HEK293 (cell line): ENCODE measurements at regions not wholly inside any gene's neighbourhood (a gene's known extent, or its start where the extent isn't known, plus 50 kb on each side); places are given as distances from the start of the nearest gene placed in this dataset.

ENCODE experiments used
- CTCF ChIA-PET: fragments of 350-600 bp; formaldehyde crosslinking; extraction: SDS; loops from one replicate; lab custom pipeline; 2021; ENCODE audit warnings: antibody characterized with exemption; lab: Yijun Ruan, JAX
- POLR2A ChIA-PET: fragments of 300-600 bp; formaldehyde crosslinking; extraction: SDS; loops from one replicate; lab custom pipeline; 2020; ENCODE audit warnings: antibody characterized with exemption, inconsistent platforms; lab: Yijun Ruan, JAX
- H3K27ac ChIP-seq: fragments of 200-500 bp; sonication (Bioruptor generic); 2 replicates; pipeline ENCODE4 v1.5.1; 2014; ENCODE audit warnings: low read depth, low read length, control low read depth, inconsistent platforms; ENCODE audit errors: extremely low read depth
- H3K36me3 ChIP-seq, 2 experiments: fragments of 200-500 bp in 1 of 2; sonication (Bioruptor generic) in 1 of 2; 1 replicate in 1 of 2; 2 replicates in 1 of 2; pipeline ENCODE4 v1.5.1; 2014 to 2017; ENCODE audit warnings: inconsistent platforms in 2 of 2, low read length in 2 of 2; ENCODE audit not compliant: control insufficient read depth in 2 of 2, insufficient read depth in 1 of 2
- H3K4me1 ChIP-seq: fragments of 200-500 bp; sonication (Bioruptor generic); 2 replicates; pipeline ENCODE4 v1.5.1; 2014; ENCODE audit warnings: mild to moderate bottlenecking, low read length, inconsistent platforms; ENCODE audit not compliant: control insufficient read depth, insufficient read depth
- H3K4me3 ChIP-seq: 2 replicates; pipeline ENCODE4 v1.5.1; 2011; ENCODE audit warnings: low read depth, mild to moderate bottlenecking, control low read depth, low read length, moderate library complexity
- H3K9me3 ChIP-seq: fragments of 200-500 bp; sonication (Bioruptor generic); 2 replicates; pipeline ENCODE4 v1.5.1; 2014; ENCODE audit warnings: low read depth, low read length, inconsistent platforms; ENCODE audit not compliant: control insufficient read depth, insufficient read depth
- BCL11B ChIP-seq: fragments of 450-650 bp; formaldehyde crosslinking; IDR thresholded peaks from 2 replicates; pipeline ENCODE4 v1.5.1; 2016; ENCODE audit warnings: low read depth, missing biosample characterization, missing genetic modification characterization
- HOXA7 ChIP-seq: sonication (generic); formaldehyde crosslinking; IDR thresholded peaks from 2 replicates; pipeline ENCODE4 v1.8.1; 2022; ENCODE audit warnings: missing genetic modification reagents, borderline replicate concordance
- HOXC10 ChIP-seq: sonication (generic); formaldehyde crosslinking; IDR thresholded peaks from 2 replicates; pipeline ENCODE4 v1.8.1; 2023; ENCODE audit warnings: mild to moderate bottlenecking, missing genetic modification reagents
- OVOL3 ChIP-seq: fragments of 450-650 bp; formaldehyde crosslinking; IDR thresholded peaks from 2 replicates; pipeline ENCODE4 v1.5.1; 2016; ENCODE audit warnings: missing biosample characterization, missing genetic modification characterization
- ZBTB1 ChIP-seq: fragments of 450-650 bp; formaldehyde crosslinking; IDR thresholded peaks from 2 replicates; pipeline ENCODE4 v1.5.1; 2016; ENCODE audit warnings: missing biosample characterization, missing genetic modification characterization
- ZBTB8A ChIP-seq: fragments of 450-650 bp; formaldehyde crosslinking; IDR thresholded peaks from 2 replicates; pipeline ENCODE4 v1.5.1; 2016; ENCODE audit warnings: missing biosample characterization, missing genetic modification characterization
- ZIC2 ChIP-seq: fragments of 450-650 bp; formaldehyde crosslinking; IDR thresholded peaks from 2 replicates; pipeline ENCODE4 v1.5.1; 2016; ENCODE audit warnings: missing biosample characterization, missing genetic modification characterization
- ZNF473 ChIP-seq: fragments of 450-650 bp; formaldehyde crosslinking; IDR thresholded peaks from 2 replicates; pipeline ENCODE4 v1.5.1; 2017; ENCODE audit warnings: missing biosample characterization, missing genetic modification characterization
- ZNF510 ChIP-seq: fragments of 450-650 bp; formaldehyde crosslinking; IDR thresholded peaks from 2 replicates; pipeline ENCODE4 v1.5.1; 2018; ENCODE audit warnings: mild to moderate bottlenecking, missing genetic modification characterization, missing biosample characterization; ENCODE audit not compliant: insufficient replicate concordance
- ZNF529 ChIP-seq: fragments of 450-650 bp; formaldehyde crosslinking; IDR thresholded peaks from 2 replicates; pipeline ENCODE4 v1.5.1; 2017; ENCODE audit warnings: missing genetic modification characterization, missing biosample characterization; ENCODE audit not compliant: insufficient replicate concordance
- ZNF544 ChIP-seq: fragments of 450-650 bp; formaldehyde crosslinking; IDR thresholded peaks from 2 replicates; pipeline ENCODE4 v1.5.0; 2017; ENCODE audit warnings: missing biosample characterization, missing genetic modification characterization
- ZNF677 ChIP-seq: fragments of 450-650 bp; IDR thresholded peaks from 2 replicates; pipeline ENCODE4 v1.5.0; 2018; ENCODE audit warnings: missing biosample characterization, mild to moderate bottlenecking, missing genetic modification characterization, moderate library complexity
- ZNF701 ChIP-seq: fragments of 450-650 bp; formaldehyde crosslinking; IDR thresholded peaks from 2 replicates; pipeline ENCODE4 v1.5.1; 2016; ENCODE audit warnings: missing biosample characterization, missing genetic modification characterization
- TF ChIP-seq, protein P1 (sequence below): fragments of 450-650 bp; formaldehyde crosslinking; IDR thresholded peaks from 2 replicates; pipeline ENCODE4 v1.5.1; 2016; ENCODE audit warnings: missing biosample characterization, missing genetic modification characterization
- TF ChIP-seq, protein P2 (sequence below): fragments of 450-650 bp; formaldehyde crosslinking; IDR thresholded peaks from 2 replicates; pipeline ENCODE4 v1.5.1; 2017; ENCODE audit warnings: missing biosample characterization, mild to moderate bottlenecking, missing genetic modification characterization, moderate library complexity
- TF ChIP-seq, protein P3 (sequence below): fragments of 450-650 bp; formaldehyde crosslinking; IDR thresholded peaks from 2 replicates; pipeline ENCODE4 v1.5.1; 2016; ENCODE audit warnings: missing biosample characterization, missing genetic modification characterization
- TF ChIP-seq, protein P4 (sequence below): fragments of 450-650 bp; formaldehyde crosslinking; IDR thresholded peaks from 2 replicates; pipeline ENCODE4 v1.5.1; 2016; ENCODE audit warnings: missing biosample characterization, missing genetic modification characterization
- TF ChIP-seq, protein P5 (sequence below): fragments of 450-650 bp; formaldehyde crosslinking; IDR thresholded peaks from 2 replicates; pipeline ENCODE4 v1.5.1; 2016; ENCODE audit warnings: missing biosample characterization, missing genetic modification characterization
- TF ChIP-seq, protein P6 (sequence below): fragments of 450-650 bp; formaldehyde crosslinking; IDR thresholded peaks from 2 replicates; pipeline ENCODE4 v1.5.1; 2016; ENCODE audit warnings: missing biosample characterization, missing genetic modification characterization

DNA sequence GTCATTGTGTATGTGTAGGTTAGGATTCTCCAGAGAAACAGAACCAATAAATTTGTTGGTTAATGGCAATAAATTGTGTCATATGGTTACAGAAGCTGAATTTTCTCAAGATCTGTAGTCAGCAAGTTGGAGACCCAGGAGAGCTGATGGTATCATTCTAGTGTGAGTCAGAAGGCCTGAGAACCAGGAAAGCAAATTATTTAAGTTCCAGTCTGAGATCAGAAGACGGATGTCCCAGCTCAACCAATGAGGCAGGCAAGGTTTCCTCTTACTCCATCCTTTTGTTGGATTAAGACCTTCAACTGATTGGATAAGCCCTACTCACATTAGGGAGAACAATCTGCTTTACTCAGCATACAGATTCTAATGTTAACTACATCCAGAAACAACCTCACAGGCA lies 656.3 kb downstream of the ANXA1 start:
- Histone ChIP-seq H3K4me1 (no peaks in the 10 kb centered on the region), H3K4me3 (no peak overlapping the region), H3K9me3 (no peaks in the 10 kb centered on the region), H3K36me3 (no peaks in the 10 kb centered on the region), H3K27ac (no peak overlapping the region)
- ChIA-PET POLR2A (no interaction called here), CTCF (no interaction called here)
- TF ChIP-seq, protein P1, sequence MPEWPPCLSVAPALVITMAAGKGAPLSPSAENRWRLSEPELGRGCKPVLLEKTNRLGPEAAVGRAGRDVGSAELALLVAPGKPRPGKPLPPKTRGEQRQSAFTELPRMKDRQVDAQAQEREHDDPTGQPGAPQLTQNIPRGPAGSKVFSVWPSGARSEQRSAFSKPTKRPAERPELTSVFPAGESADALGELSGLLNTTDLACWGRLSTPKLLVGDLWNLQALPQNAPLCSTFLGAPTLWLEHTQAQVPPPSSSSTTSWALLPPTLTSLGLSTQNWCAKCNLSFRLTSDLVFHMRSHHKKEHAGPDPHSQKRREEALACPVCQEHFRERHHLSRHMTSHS (tag by site-specific recombination), result no peak
- TF ChIP-seq BCL11B (no peak), ZBTB8A (no peak), ZNF677 (tag by site-specific recombination) (no peak), ZNF701 (no peak), OVOL3 (tag by site-specific recombination) (no peak), ZNF529 (tag by site-specific recombination) (no peak), HOXA7 (CRISPR knock-in tag) (no peak), ZBTB1 (tag by site-specific recombination) (no peak), ZNF473 (tag by site-specific recombination) (no peak), ZNF544 (tag by site-specific recombination) (no peak), ZNF510 (no peak), ZIC2 (tag by site-specific recombination) (no peak), HOXC10 (CRISPR knock-in tag) (no peak)
- TF ChIP-seq, protein P2, sequence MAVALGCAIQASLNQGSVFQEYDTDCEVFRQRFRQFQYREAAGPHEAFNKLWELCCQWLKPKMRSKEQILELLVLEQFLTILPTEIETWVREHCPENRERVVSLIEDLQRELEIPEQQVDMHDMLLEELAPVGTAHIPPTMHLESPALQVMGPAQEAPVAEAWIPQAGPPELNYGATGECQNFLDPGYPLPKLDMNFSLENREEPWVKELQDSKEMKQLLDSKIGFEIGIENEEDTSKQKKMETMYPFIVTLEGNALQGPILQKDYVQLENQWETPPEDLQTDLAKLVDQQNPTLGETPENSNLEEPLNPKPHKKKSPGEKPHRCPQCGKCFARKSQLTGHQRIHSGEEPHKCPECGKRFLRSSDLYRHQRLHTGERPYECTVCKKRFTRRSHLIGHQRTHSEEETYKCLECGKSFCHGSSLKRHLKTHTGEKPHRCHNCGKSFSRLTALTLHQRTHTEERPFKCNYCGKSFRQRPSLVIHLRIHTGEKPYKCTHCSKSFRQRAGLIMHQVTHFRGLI (tag by site-specific recombination), result no peak
- TF ChIP-seq, protein P3, sequence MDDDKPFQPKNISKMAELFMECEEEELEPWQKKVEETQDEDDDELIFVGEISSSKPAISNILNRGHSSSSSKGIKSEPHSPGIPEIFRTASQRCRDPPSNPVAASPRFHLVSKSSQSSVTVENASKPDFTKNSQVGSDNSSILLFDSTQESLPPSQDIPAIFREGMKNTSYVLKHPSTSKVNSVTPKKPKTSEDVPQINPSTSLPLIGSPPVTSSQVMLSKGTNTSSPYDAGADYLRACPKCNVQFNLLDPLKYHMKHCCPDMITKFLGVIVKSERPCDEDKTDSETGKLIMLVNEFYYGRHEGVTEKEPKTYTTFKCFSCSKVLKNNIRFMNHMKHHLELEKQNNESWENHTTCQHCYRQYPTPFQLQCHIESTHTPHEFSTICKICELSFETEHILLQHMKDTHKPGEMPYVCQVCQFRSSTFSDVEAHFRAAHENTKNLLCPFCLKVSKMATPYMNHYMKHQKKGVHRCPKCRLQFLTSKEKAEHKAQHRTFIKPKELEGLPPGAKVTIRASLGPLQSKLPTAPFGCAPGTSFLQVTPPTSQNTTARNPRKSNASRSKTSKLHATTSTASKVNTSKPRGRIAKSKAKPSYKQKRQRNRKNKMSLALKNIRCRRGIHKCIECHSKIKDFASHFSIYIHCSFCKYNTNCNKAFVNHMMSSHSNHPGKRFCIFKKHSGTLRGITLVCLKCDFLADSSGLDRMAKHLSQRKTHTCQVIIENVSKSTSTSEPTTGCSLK (tag by site-specific recombination), result no peak
- TF ChIP-seq, protein P4, sequence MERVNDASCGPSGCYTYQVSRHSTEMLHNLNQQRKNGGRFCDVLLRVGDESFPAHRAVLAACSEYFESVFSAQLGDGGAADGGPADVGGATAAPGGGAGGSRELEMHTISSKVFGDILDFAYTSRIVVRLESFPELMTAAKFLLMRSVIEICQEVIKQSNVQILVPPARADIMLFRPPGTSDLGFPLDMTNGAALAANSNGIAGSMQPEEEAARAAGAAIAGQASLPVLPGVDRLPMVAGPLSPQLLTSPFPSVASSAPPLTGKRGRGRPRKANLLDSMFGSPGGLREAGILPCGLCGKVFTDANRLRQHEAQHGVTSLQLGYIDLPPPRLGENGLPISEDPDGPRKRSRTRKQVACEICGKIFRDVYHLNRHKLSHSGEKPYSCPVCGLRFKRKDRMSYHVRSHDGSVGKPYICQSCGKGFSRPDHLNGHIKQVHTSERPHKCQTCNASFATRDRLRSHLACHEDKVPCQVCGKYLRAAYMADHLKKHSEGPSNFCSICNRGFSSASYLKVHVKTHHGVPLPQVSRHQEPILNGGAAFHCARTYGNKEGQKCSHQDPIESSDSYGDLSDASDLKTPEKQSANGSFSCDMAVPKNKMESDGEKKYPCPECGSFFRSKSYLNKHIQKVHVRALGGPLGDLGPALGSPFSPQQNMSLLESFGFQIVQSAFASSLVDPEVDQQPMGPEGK (tag by site-specific recombination), result no peak
- TF ChIP-seq, protein P5, sequence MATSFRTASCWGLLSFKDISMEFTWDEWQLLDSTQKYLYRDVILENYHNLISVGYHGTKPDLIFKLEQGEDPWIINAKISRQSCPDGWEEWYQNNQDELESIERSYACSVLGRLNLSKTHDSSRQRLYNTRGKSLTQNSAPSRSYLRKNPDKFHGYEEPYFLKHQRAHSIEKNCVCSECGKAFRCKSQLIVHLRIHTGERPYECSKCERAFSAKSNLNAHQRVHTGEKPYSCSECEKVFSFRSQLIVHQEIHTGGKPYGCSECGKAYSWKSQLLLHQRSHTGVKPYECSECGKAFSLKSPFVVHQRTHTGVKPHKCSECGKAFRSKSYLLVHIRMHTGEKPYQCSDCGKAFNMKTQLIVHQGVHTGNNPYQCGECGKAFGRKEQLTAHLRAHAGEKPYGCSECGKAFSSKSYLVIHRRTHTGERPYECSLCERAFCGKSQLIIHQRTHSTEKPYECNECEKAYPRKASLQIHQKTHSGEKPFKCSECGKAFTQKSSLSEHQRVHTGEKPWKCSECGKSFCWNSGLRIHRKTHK (tag by site-specific recombination), result no peak
- TF ChIP-seq, protein P6, sequence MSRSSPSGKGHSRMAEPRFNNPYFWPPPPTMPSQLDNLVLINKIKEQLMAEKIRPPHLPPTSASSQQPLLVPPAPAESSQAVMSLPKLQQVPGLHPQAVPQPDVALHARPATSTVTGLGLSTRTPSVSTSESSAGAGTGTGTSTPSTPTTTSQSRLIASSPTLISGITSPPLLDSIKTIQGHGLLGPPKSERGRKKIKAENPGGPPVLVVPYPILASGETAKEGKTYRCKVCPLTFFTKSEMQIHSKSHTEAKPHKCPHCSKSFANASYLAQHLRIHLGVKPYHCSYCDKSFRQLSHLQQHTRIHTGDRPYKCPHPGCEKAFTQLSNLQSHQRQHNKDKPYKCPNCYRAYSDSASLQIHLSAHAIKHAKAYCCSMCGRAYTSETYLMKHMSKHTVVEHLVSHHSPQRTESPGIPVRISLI (tag by site-specific recombination), result no peak
